NCI-H69 (cell line): ENCODE measurements at regions not wholly inside any gene's neighbourhood (a gene's known extent, or its start where the extent isn't known, plus 50 kb on each side); places are given as distances from the start of the nearest gene placed in this dataset.

Experiments used
- DNase-seq: peaks from one replicate; lab custom pipeline; 2025; lab: John Stamatoyannopoulos, UW

GRCh38 chr9:107118863-107119624 is 164.0 kb upstream of the RAD23B start:
- peak; percentile 31 for DNase-seq

GRCh38 chr9:107119735-107120134 is 163.3 kb upstream of the RAD23B start:
- no peak for DNase-seq

DNA sequence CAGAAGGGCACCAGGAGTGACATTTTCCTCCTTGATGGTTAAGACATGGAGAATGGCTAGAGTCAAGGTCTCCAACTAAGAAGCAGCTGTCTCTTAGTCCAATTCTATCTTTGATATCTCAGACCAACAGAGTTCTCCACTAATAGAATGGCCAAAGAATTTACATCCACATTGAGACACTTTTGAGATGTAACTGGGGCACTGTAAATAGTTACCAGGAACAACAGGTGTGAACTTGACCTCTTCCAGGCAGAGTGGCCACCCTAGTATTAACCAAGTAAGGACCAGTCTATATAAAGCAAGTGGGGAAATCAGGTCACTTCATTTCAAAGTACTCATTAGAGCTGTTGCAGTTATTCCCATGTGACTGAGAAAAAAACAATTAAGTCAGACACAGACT is 159.7 kb upstream of the RAD23B start:
- no peak for DNase-seq

DNA sequence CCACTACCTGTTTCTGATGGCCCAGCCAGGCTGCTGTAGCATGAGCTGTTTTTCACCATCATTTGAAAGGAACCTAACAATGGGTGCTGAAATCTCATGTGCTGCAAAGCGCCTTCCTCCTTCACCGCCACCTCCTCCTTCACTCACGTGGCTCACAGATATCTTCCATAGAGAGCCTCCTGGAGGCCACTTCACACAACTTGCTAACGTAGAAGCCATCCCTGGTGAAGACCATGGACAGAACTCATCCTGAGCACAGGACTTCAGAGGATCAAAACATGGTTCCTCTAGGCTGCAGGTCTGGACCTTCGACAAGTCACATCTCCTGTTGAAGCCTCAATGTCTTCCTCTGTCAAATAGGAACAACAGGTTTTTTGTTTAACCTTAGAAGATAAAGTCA is 155.5 kb upstream of the RAD23B start:
- DNase-seq: no peak

DNA sequence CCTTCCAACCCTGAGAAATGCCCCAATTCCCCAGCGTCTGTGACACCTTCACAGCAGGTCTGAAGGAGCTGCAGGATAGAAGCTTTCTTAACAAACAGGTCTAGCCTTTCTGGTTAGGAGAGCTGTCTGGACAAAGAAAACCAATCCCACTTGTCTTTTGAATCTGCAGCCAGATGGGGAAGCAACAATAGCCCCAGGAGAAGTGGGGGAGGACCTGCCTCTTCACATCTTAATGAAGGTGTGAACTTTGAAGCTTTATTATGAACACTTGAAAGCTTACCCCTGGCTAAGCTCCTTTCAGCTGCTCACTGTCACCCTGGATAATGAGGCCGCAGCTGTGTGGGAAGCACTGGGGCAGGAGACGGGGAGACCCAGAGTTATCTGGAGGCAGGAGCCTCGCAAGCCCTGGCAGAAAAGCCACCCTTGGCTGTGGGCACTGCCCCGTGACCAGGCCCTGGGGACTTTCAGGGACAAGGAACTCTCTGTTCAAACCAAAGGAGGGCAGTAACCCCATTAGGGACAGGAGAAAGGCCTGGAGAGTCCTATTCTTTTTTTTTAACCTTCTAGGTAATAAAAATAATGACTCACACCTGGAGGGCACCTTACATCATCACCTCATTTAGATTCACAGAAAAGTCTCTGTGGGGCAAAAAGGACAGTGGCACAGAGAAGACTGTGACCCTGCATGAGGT is 151.8 kb upstream of the RAD23B start:
- peak; percentile 97 for DNase-seq

- no peak for DNase-seq
Observed at GRCh38 chr9:107136296-107136695, 146.8 kb upstream of the RAD23B start.

- DNase-seq: peak; percentile 60
Observed at GRCh38 chr9:107137495-107138202, 145.4 kb upstream of the RAD23B start.

GRCh38 chr9:107138261-107138992 is 144.7 kb upstream of the RAD23B start:
- DNase-seq: peak; percentile 60

DNA sequence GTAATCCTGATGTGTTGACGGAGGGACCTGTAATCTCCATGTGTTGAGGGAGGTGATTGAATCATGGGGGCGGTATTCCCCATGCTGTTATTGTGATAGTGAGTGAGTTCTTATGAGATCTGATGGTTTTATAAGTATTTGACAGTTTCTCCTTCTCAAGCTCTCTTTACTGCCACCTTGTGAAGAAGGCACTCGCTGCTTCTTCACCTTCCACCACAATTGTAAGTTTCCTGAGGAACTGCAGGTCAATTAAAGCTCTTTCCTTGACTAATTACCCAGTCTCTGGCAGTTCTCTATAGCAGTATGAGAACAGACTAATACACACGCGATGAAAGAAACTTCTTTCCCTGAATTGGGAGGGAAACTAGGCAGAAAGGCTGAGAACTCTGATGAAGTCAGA is 141.1 kb upstream of the RAD23B start:
- DNase-seq: peak; percentile 53

DNA sequence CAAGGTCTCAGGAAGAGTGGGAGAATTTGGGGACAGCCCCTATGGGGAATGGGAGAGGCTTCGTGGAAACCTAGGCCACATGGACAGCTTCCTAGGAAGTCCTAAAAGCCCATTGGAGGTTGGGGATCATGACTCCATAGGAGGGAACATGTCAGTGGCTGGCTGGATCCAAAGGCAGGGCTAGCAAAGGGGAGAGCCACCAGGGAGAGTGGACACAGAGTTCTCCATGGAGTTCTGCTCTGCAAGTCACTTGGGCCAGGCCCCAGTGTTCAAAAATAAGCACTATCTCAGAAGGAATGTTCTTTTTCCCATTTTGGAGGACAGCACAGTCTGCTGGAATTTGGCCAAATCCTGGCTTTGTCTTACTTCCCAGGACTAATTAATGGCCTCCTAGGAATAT is 140.6 kb upstream of the RAD23B start:
- DNase-seq: peak; percentile 17

DNA sequence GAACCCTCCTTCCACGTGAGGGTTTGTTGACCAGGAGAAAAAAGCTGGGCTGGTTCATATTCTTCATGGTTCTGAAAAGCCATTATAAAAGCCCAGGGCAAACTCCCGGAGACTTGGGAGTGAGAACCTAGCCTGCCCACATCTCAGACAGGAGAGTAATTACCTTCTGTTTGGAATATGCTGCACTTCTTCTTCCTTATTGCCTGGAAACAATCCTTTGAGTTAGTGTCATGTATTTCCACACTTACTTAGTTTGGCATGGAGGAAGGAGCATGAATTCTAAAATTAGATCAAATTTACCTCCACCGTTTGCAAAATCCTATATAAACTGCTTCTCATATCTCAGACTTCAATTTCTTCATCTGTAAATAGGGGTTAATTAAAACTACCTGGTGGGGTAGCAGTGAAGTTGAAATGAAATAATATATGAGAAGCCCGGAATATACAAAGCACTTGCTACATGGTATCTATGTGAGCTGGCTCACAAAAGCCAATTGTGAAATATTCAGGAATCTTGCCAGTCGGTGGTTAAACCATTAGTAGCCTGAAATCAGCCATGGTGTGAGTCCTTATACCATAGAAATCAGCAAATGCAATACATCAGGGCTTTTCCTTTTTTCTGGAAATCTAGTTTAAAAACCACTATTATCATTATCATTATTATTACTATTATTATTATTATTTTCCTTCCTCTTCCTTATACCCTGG is 140.0 kb upstream of the RAD23B start:
- DNase-seq: no peak

GRCh38 chr9:107144475-107144874 is 138.6 kb upstream of the RAD23B start:
- DNase-seq: peak; percentile 90

- DNase-seq: peak; percentile 44
Observed at GRCh38 chr9:107147134-107147533, 135.9 kb upstream of the RAD23B start.

DNA sequence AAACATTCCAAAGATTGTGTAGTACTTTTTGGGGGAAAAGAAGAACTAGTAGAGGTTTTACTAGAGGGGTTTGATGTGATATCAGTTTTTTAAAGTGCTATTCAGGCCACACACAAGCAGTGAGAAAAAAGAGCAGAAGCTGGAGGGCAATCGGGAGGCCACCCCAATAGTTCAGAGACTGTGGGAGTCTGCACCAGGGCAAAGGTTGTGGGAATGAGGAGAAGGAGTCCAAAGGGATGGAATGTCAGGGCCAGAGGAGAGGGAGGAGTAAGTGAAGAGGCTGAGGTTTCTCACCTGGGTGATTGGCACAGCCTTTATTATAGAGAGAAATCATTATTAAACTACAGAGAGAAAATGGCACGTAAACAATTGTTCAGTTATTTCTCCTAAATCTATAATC is 134.9 kb upstream of the RAD23B start:
- no peak for DNase-seq

DNA sequence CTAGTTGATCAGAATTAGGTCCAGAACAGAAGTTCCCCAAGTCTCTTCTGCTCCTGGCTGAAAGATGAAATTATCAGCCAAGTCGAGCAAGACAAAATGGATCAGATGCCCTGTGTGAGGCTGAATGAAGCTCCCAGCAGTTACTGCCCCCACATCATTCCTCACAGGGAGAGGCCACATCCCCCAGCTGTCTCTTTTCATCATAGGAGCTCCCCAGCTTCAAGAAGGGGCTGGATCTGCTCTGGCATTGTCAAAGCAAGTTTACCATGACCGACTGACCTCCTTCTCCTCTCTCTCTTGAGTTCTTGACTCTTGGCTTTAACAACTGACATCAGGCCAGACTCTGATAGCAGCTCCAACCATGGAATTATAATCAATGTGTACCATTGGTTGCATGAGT is 133.3 kb upstream of the RAD23B start:
- DNase-seq: no peak

DNA sequence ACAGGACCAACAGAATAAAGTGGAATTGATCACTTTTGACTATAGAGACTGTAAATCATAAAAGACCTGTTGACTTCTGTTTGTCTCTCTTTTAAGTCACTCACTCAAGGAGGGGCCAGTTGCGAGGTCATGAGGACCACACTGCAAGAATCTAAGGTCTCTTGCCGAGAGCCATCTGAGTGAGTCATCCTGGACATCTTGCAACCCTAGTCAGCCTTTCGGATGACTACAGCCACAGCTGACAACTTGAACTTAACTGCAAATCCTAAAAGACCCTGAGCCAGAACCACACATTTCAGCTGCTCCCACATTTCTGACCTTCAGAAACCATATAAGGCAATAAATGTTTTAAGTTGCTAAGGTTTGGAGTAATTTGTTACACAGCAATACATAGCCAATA is 129.7 kb upstream of the RAD23B start:
- DNase-seq: no peak

GRCh38 chr9:107154291-107154690 is 128.8 kb upstream of the RAD23B start:
- DNase-seq: no peak

DNA sequence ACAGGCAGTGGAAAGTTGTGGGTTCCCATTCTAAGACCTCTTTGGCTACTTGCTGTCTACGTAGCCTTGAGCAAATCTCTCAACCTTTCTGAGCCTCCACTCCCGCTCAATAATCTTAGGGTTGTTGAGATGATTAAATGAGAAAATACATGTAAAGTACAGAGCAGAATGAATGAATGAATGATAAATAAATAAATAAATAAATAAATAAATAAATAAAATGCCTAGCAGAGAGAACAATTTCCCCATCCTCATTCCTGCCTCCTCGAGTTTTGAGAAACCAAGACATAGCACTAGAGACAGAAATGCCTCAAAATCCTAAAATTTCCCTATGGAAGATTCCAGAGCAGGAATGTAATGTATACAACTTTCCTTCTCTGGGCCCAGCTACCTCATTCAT is 128.3 kb upstream of the RAD23B start:
- no peak for DNase-seq

DNA sequence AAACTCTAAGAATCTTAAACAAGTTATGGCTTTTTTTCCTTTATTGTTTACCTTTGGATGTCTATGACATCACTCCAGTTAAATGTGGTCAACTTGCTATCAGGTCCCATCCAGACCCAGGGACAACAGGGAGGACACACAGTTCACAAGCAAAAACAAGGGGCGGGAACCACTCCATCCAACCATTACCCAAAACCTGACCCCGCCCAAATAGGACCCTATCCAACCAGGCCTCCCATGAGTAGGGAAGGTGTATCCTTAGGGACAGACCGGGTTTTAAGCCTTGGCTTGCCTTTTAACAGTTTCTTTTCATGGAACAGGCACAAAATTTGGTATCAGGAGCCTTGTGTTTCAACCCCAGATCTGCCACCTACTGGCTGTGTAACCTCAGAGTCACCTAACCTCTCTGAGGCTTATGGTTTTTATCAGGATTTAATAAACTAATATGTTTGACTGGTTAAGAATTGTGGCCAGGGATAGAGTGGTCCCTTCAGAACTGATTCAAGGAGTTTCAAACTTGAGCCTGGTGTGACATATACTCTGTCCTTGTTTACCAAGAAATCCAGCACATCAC is 127.7 kb upstream of the RAD23B start:
- DNase-seq: peak; percentile 28

- peak; percentile 84 for DNase-seq
Observed at GRCh38 chr9:107158321-107158720, 124.8 kb upstream of the RAD23B start.

DNA sequence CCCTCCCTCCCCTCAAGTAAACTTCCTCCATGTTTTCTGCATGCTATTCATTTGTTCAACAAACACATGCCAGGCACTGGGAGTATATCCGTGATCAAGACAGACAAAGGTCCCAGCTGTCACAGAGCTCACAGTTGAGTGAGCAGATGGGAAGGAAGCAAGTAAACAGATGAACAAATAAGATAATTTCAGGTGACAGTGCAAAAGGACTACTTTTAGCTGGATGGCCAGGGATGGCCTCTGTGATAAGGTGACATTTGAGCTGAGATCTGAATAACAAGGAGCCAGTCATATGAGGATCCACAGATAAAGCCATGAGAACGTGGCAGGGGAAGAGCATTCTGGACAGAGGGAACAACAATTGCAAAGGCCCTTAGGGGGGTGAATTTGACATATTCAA is 121.7 kb upstream of the RAD23B start:
- peak; percentile 95 for DNase-seq
